ENCODE measurements at regions not wholly inside any gene's neighbourhood (a gene's known extent, or its start where the extent isn't known, plus 50 kb on each side); places are given as distances from the start of the nearest gene placed in this dataset.

DNA sequence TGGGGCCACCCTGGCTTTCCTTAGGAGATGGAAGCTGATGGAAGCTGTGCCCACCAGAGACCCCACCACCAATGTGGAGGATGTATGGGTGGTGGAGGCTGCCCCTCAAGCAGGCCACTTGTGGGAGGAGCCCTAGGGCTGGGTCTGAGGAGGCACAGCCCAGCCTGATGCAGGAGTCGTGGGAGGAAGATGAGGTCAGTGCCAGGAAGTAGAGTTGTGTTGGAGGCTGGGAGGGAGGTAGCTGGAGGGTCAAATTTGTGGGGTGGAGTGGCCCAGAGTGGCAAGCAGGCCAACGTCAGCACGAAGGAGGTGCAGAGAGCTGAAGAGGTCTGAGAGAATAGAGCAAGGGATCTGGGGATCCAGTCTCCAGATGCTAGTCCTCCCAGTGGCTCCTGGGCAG, 119.0 kb upstream of the USP24 start:
- H3K4me1 ChIP-seq (ENCODE audit: insufficient read depth, poor library complexity, severe bottlenecking) = no peaks in the 10 kb centered on the region
- H3K4me3 ChIP-seq (ENCODE audit: severe bottlenecking) = no peak overlapping the region
- no peaks in the 10 kb centered on the region for H3K9me3 ChIP-seq (ENCODE audit: severe bottlenecking)
- no peak for DNase-seq (ENCODE audit: low spot score)
- no peak for ATAC-seq (ENCODE audit: low read depth)
- H3K36me3 ChIP-seq (ENCODE audit: low read depth) = no peaks in the 10 kb centered on the region
- no peaks in the 10 kb centered on the region for H3K27me3 ChIP-seq (ENCODE audit: insufficient read depth, poor library complexity, severe bottlenecking)
- H3K27ac ChIP-seq (ENCODE audit: poor library complexity, severe bottlenecking) = no peak overlapping the region
- TF ChIP-seq, protein P1, sequence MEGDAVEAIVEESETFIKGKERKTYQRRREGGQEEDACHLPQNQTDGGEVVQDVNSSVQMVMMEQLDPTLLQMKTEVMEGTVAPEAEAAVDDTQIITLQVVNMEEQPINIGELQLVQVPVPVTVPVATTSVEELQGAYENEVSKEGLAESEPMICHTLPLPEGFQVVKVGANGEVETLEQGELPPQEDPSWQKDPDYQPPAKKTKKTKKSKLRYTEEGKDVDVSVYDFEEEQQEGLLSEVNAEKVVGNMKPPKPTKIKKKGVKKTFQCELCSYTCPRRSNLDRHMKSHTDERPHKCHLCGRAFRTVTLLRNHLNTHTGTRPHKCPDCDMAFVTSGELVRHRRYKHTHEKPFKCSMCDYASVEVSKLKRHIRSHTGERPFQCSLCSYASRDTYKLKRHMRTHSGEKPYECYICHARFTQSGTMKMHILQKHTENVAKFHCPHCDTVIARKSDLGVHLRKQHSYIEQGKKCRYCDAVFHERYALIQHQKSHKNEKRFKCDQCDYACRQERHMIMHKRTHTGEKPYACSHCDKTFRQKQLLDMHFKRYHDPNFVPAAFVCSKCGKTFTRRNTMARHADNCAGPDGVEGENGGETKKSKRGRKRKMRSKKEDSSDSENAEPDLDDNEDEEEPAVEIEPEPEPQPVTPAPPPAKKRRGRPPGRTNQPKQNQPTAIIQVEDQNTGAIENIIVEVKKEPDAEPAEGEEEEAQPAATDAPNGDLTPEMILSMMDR (IDR thresholded peaks at IDR 0.05; ENCODE audit: poor library complexity, severe bottlenecking) = no peak

DNA sequence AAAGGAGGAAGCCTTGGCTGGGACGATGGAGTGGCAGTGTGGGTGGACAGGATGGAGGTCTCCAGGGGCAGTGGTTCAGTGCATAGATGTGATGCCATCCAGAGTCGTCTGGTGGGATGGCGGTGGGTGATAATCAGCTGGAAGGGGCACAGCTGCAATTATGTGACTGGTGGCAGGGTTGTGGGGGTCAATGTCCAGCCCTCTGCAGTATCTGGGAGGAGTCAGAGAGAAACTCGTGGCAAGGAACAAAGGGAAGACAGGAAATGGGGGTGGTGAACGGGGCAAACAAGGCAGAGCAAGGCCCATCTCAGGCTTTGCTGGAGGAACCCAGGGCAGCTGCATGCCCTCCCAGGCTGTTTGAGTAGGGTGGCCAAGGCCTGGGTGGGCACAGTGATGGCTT, 118.3 kb upstream of the USP24 start:
- Histone ChIP-seq H3K27ac (ENCODE audit: poor library complexity, severe bottlenecking) (no peak overlapping the region), H3K36me3 (ENCODE audit: low read depth) (no peaks in the 10 kb centered on the region), H3K9me3 (ENCODE audit: severe bottlenecking) (no peaks in the 10 kb centered on the region), H3K4me1 (ENCODE audit: insufficient read depth, poor library complexity, severe bottlenecking) (no peaks in the 10 kb centered on the region), H3K27me3 (ENCODE audit: insufficient read depth, poor library complexity, severe bottlenecking) (no peaks in the 10 kb centered on the region), H3K4me3 (ENCODE audit: severe bottlenecking) (no peak overlapping the region)
- ATAC-seq (ENCODE audit: low read depth) = no peak
- TF ChIP-seq, protein P1 (IDR thresholded peaks at IDR 0.05; ENCODE audit: poor library complexity, severe bottlenecking) = no peak
- no peak for DNase-seq (ENCODE audit: low spot score)

- DNase-seq (ENCODE audit: low spot score) = no peak
- no peaks in the 10 kb centered on the region for H3K27me3 ChIP-seq (ENCODE audit: insufficient read depth, poor library complexity, severe bottlenecking)
- ATAC-seq (ENCODE audit: low read depth) = no peak
- H3K4me3 ChIP-seq (ENCODE audit: severe bottlenecking) = no peak overlapping the region
- TF ChIP-seq, protein P1 (IDR thresholded peaks at IDR 0.05; ENCODE audit: poor library complexity, severe bottlenecking) = no peak
- no peak overlapping the region for H3K27ac ChIP-seq (ENCODE audit: poor library complexity, severe bottlenecking)
- H3K9me3 ChIP-seq (ENCODE audit: severe bottlenecking) = no peaks in the 10 kb centered on the region
- no peaks in the 10 kb centered on the region for H3K36me3 ChIP-seq (ENCODE audit: low read depth)
- no peaks in the 10 kb centered on the region for H3K4me1 ChIP-seq (ENCODE audit: insufficient read depth, poor library complexity, severe bottlenecking)
Observed at GRCh38 chr1:55331351-55331750, 116.2 kb upstream of the USP24 start.

GRCh38 chr1:55329808-55330432, 114.8 kb upstream of the USP24 start:
- no peak overlapping the region for H3K4me3 ChIP-seq (ENCODE audit: severe bottlenecking)
- no peaks in the 10 kb centered on the region for H3K4me1 ChIP-seq (ENCODE audit: insufficient read depth, poor library complexity, severe bottlenecking)
- H3K27ac ChIP-seq (ENCODE audit: poor library complexity, severe bottlenecking) = no peak overlapping the region
- ATAC-seq (ENCODE audit: low read depth) (no peak), DNase-seq (ENCODE audit: low spot score) (no peak)
- TF ChIP-seq, protein P1 (IDR thresholded peaks at IDR 0.05; ENCODE audit: poor library complexity, severe bottlenecking) = no peak
- no peaks in the 10 kb centered on the region for H3K27me3 ChIP-seq (ENCODE audit: insufficient read depth, poor library complexity, severe bottlenecking)
- no peaks in the 10 kb centered on the region for H3K36me3 ChIP-seq (ENCODE audit: low read depth)
- H3K9me3 ChIP-seq (ENCODE audit: severe bottlenecking) = no peaks in the 10 kb centered on the region

DNA sequence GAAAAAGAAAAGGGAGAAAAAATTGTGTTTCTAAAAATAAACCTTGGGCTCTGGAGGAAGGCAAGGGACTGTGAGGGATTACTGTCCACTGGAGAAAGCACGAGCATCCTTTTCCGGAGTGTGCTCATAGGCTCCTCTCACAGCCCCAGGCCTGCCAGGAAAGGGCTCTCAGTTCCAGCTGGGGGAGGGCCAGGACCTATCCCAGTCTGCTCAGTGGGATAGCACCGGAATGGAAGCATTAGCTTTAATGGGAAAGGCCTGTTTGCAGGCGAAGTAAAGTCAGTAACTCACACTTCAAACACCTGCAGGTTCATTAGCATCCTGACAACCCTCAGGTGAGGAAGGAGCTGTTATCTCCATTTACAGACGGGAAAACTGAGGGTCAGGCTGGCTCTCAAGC, 113.9 kb upstream of the USP24 start:
- ATAC-seq (ENCODE audit: low read depth) (no peak), DNase-seq (ENCODE audit: low spot score) (no peak)
- TF ChIP-seq, protein P1 (IDR thresholded peaks at IDR 0.05; ENCODE audit: poor library complexity, severe bottlenecking) = no peak
- Histone ChIP-seq H3K27ac (ENCODE audit: poor library complexity, severe bottlenecking) (no peak overlapping the region), H3K9me3 (ENCODE audit: severe bottlenecking) (no peaks in the 10 kb centered on the region), H3K4me1 (ENCODE audit: insufficient read depth, poor library complexity, severe bottlenecking) (no peaks in the 10 kb centered on the region), H3K27me3 (ENCODE audit: insufficient read depth, poor library complexity, severe bottlenecking) (no peaks in the 10 kb centered on the region), H3K36me3 (ENCODE audit: low read depth) (no peaks in the 10 kb centered on the region), H3K4me3 (ENCODE audit: severe bottlenecking) (no peak overlapping the region)

All from RWPE2 (cell line).